Superior temporal gyrus (tissue), 1 donor: ENCODE measurements at regions not wholly inside any gene's neighbourhood (a gene's known extent, or its start where the extent isn't known, plus 50 kb on each side); places are given as distances from the start of the nearest gene placed in this dataset.
"Not testable (repeated sequence)": the region's sequence is repeated elsewhere in the genome, so short reads cannot be mapped to it uniquely, and the experiment has no call there.

Source experiments
- DNase-seq: peaks from one replicate; pipeline ENCODE4 v3.0.0-alpha.2; 2016; ENCODE audit errors: extremely low spot score

GRCh38 chr4:141851246-141851891 lies 215.0 kb downstream of the IL15 start:
- DNase-seq = no peak

DNA sequence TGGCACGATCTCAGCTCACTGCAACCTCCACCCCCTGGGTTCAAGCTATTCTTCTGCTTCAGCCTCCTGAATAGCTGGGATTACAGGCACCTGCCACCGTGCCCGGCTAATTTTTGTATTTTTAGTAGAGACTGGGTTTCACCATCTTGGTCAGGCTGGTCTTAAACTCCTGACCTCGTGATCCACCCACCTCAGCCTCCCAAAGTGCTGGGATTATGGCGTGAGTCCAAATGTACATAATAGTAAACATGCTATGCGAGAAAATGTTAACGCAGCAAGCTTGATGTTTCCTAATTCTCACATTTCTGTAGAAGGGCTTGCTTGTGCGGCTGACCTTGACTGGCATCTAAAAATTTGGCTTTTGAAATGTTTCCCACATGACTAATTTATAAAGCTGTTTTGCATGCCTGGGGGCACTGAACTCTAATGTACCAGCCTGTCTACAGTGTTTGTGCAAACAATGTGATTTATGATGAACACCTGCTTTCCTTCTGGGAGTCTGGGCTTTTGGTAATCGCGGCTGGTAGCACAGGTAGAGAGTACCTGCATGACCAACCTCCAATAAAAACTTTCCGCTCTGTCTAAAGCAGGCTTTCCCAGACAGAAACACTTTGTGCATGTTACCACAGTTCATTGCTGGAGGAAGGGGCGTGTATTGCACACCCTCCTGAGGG lies 216.8 kb downstream of the IL15 start:
- DNase-seq = no peak

DNA sequence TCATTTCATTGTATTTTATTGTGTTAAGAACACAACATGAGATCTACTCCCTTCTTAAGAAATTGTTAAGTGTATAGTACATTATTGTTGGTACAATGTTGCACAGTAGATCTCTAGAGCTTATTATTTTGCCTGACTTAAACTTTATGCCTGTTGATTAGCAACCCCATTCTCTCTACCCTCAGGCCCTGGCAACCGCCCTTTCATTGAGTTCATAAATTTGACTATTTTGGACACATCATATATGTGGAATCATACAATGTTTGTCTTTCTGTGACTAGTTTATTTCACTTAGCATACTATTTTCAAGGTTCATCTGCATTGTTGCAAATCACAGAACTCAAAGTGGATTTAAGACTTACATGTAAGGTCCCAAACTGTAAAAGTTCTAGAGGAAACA lies 222.1 kb downstream of the IL15 start:
- DNase-seq = no peak

GRCh38 chr4:141860974-141861373 lies 224.6 kb downstream of the IL15 start:
- no peak for DNase-seq

DNA sequence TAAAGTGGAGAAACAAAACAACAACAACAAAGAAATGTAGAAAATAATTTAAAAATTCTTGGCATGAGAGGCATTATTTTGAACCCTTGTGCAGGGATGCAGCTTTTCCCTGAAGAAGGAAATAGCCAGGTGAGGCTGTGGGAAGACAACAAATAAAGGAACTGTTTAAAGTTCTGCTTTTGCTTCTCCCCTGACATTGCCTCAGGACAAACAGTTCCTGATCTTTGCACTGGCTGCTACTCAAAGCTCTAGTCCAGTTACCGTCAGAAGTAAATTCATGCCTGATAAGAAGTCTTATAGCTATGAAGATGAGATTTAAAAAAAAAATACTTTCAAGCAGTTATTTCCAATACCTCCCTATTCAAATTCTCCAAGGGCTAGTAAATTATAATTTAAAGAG lies 233.8 kb downstream of the IL15 start:
- no peak for DNase-seq

GRCh38 chr4:141871086-141871770 lies 234.8 kb downstream of the IL15 start:
- DNase-seq = no peak

DNA sequence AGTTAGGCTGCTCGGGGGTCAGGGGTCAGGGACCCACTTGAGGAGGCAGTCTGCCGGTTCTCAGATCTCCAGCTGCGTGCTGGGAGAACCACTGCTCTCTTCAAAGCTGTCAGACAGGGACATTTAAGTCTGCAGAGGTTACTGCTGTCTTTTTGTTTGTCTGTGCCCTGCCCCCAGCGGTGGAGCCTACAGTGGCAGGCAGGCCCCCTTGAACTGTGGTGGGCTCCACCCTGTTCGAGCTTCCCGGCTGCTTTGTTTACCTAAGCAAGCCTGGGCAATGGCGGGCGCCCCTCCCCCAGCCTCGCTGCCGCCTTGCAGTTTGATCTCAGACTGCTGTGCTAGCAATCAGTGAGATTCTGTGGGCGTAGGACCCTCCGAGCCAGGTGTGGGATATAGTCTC lies 246.3 kb downstream of the IL15 start:
- DNase-seq = not testable (repeated sequence)

GRCh38 chr4:141884070-141884469 lies 247.7 kb downstream of the IL15 start:
- DNase-seq = no peak

DNA sequence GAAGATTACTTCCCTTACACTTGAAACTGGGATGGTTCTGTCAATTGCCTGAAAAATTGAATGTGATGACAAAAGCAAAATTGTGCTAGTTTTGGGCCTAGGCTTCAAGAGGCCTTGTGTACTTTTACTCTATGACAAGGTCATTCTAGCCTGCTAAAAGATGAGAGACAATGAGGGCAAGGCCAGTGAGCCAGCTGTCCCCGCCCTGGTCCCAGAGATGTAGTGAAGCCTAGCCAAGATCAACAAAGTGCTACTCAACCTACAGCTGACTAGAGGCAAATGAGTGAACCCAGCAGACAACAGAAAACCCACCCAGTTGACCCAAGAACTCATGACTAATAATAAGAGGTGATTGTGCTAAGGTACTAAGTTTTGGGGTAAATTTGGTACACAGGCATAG lies 248.7 kb downstream of the IL15 start:
- no peak for DNase-seq

GRCh38 chr4:141890279-141890678 lies 253.9 kb downstream of the IL15 start:
- DNase-seq = no peak

GRCh38 chr4:141891260-141892120 lies 255.1 kb downstream of the IL15 start:
- DNase-seq = no peak

GRCh38 chr4:141896687-141897086 lies 260.3 kb downstream of the IL15 start:
- DNase-seq = no peak

DNA sequence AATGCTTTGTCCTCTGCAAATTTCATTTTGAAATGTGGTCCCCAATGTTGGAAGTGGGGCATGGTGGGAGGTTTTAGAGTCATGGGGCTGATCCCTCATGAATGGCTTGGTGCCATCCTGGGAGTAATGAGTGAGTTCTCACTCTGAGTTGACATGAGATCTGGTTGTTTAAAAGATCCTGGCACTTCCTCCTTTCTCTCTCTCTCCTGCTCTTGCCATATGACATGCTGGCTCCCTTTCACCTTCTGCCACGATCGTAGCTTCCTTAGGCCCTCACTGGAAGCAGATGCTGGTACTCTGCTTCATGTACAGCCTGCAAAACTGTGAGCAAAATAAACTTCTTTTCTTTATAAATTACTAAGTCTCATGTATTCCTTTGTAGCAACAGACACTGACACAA lies 262.0 kb downstream of the IL15 start:
- DNase-seq = no peak

GRCh38 chr4:141899103-141899502 lies 262.7 kb downstream of the IL15 start:
- no peak for DNase-seq

DNA sequence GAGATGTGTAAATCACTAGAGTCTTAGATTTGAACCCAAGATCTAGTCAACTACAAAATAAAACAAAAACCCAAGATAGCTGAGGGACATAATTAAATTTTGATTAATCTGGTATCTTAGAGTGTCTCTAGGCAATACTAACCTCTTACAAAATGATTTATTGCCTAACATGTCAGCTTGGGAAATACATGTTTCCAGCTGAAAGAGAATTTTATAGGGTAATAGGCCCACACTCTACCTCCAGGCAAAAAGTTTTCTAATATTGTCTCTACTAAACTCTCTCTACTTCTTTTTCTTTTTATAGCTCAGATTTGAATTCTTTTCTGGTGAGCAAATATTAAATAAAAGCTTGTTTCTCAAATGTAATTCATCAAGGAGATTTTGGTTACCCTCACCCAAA lies 263.2 kb downstream of the IL15 start:
- DNase-seq = no peak

DNA sequence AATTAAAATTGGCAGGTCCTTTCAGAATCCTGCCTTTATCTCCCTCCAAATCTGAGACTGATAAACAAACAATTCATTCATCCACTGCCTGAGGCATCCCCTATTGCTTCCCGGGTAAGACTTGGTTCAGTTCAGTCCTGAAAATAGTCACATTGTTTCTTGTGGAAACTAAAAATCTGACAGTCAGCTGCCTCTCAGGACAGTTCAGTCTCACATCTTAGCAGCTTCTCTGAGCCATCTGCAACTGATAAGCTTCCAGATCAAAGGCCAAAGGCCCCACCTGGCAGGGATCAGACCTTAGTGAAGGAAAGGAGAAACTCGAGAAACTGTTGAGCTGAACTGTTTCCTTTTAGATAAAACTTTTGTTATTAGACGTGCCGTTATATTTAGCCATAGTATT lies 264.5 kb downstream of the IL15 start:
- no peak for DNase-seq

GRCh38 chr4:141905751-141906150 lies 269.4 kb downstream of the IL15 start:
- no peak for DNase-seq

DNA sequence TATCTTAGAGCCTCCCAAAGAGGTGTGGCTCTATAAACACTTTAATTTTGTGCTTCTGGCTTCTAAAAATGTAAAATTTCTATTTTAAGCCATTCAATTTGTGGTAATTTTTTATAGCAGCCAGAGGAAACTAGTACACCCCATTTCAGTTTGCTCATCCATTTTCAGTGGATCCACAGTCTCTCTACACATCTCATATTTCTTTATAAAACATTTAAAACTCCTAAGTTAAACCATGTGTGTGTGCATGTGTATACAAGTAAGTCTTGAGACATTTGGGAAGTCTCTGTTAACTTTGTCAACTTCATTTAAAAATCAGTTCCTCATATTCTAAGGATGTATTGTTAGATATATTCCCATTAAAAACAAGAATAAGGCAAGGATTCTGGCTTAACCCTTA lies 273.2 kb downstream of the IL15 start:
- DNase-seq = no peak

DNA sequence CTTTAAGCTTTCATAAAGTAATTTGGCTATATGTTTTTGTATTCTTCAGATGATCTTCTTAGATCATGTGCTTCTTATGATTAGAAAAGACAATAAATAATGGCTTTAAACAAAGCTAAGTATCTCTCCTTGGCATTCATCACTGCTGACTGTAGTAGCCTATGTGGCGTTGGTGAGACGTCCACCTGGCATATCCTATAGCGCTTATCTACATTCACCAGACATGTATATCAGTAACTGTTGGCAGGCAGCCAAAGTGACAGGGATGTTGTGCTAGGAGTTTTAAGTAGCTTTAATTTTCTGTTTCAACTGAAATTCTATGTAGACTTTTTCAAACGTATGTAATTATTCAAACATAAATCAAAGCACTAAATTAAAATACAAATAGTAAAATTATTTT lies 276.4 kb downstream of the IL15 start:
- no peak for DNase-seq

DNA sequence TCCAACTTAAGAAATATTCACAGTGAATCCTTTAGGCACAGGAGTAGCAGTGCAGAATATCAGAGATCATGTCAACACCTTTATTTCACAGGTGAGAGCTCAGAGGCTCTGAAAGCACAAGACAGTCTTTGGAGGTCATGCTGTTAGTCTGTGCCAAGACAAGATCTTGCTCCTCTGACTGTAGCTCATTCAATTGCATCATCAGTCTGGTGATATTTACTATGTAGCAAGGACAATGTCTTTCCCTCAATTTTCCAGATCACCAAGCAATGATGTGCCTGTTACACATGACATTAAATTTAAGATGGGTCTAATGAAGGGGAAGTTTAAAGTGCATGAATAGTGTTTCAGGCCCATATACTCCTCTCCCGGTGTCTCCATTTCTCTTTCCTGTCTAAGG lies 277.5 kb downstream of the IL15 start:
- DNase-seq = no peak

DNA sequence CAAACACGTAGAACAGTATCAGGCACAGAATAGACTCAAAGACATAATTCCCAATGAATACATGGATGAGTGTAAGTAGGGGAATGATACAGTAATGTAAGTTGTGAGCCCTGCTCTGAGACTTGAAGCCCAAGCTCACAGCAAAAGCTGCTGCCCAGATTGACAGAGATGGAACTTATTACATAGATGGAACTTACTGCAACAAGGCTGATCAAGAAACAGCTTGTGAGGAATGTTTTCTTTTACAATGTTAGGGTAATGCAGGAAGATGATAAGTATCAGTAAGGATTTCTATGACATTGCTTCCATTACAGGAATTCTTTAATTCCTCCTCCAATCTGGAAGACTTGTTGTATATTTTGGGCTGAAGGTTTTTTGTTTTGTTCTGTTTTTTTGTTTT lies 278.4 kb downstream of the IL15 start:
- no peak for DNase-seq

DNA sequence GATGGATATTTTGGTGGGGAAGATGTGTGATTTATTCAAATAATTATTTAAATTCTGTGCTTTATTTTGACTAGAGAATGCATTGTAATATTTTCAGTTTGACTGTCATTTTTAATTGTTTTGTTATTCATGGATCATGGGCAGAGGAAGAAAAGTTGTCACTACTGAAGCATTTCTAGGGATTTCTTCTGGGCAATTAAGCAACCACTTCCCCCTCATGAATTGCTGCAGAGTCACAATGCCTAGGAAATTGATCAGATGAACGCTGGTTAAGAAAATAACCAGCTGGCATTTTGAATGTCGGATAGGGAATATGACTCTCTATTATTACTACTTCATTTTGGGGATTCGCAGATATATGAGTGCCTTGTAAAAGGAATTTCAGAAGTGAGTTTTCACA lies 283.3 kb downstream of the IL15 start:
- DNase-seq = no peak
